HG03442 (cell line): ENCODE measurements at regions not wholly inside any gene's neighbourhood (a gene's known extent, or its start where the extent isn't known, plus 50 kb on each side); places are given as distances from the start of the nearest gene placed in this dataset.
"Not testable (repeated sequence)": the region's sequence is repeated elsewhere in the genome, so short reads cannot be mapped to it uniquely, and the experiment has no call there.

ENCODE experiments used
- ATAC-seq: cut with Tn5 transposase; IDR thresholded peaks from one replicate; pipeline ENCODE4 v1.9.1; 2021; ENCODE audit warnings: mild to moderate bottlenecking, moderate library complexity; ENCODE audit not compliant: unreplicated experiment

DNA sequence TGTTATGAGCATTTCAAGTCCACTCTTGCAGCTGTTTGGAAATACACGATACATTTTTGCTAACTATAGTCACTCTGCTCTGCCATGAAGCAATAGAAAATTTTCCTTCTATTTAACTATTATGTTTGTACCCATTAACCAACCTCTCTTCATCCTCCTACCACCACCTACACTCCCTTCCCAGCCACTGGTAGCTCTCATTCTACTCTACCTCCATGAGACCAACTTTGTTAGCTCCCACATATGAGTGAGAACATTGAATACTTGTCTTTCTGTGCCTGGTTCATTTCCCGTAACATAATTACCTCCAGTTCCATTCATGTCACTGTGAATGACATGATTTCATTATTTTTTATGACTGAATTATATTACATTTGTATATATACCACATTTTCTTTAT is 505.9 kb upstream of the CCNG1 start:
- no peak for ATAC-seq

DNA sequence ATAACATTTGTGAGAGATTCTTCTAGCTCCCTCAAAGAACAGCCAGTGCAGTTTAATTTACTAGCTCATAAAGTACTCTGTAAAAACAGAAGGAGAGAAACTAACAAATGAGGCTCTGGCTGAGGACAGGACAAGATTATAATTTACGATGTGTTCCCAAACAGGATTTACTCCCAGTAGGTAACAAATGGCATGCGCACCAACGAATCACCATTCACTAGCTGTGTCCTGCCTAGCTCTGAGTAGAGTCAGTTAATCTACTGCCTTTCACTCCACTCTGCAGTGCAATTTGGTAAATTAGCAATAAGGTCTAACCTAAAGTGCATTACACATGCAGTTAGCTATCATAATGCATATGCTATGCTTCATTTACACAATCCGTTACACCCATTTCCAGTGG is 497.4 kb upstream of the CCNG1 start:
- ATAC-seq: no peak

DNA sequence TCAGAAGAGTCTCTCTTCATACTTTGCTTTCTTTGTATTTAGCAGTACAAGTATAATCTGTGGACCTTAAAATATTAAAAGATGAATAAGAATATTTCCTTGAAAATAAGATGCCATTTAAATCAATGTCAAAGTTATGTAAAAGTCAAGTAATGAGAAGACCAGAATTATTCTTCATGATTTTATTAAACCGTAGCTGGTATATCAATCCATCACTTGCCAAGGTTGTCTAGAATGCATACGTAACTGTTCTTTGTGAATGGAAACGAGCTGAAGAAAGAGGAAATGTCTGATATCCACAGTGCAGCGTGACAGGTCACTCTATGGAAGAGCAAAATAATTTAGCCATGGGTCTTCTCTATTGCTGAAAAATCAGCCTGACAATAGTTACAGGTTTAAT is 488.7 kb upstream of the CCNG1 start:
- no peak for ATAC-seq

GRCh38 chr5:162956570-162956969 is 480.8 kb upstream of the CCNG1 start:
- no peak for ATAC-seq

DNA sequence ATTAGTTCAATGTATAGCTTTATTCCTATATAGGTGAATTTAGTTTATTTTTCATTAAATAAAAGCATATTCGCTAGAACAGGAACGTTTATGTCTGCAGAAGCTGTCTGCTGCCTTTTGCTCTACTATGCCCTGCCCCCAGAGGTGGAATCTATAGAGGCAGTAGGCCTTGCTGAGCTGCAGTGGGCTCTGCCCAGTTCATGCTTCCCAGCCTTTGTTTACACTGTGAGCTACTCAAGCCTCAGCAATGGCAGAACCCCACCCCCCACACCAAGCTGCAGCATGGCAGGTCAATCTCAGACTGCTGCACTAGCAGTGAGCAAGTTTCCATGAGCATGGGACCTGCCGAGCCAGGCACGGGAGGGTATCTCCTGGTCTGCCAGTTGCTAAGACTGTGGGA is 473.3 kb upstream of the CCNG1 start:
- not testable (repeated sequence) for ATAC-seq

DNA sequence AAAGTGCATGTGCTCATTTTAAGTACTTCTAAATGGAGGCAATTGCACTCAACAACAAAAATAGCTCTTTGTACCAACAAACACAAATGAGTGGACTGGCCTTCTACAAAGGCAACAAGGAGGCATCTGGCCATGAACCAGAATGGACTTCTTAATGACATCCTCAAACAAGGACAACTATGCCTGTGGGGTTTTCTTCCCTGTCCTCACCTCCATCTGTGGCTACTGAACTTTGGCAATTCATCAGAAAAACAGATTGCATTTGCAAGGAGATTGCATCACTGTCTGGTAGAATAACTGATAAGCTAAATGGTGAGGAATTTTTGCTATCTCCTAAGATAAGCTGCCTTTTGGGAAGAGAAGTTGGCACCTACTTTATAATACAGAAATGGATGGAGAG is 447.3 kb upstream of the CCNG1 start:
- no peak for ATAC-seq

- peak; percentile 86 for ATAC-seq
Observed at GRCh38 chr5:162990856-162991497, 446.4 kb upstream of the CCNG1 start.

DNA sequence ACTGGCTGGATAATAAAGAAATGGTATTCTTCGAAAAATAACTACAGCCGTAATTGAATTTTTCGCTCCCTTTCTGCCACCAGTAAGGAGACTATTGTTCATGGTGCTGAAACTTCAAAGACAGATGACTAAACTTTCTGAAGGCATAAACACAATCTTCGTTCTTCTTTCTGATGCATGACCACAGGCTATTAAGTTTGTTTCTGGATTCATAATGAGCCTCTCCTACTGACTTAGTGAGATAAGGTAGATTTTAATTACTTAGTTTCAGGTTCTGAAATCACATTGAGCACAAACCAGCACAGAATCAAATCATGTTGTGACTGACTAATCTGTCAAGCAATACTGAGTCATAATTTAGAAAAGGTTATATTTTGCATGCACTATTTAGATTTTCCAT is 441.8 kb upstream of the CCNG1 start:
- ATAC-seq: no peak

DNA sequence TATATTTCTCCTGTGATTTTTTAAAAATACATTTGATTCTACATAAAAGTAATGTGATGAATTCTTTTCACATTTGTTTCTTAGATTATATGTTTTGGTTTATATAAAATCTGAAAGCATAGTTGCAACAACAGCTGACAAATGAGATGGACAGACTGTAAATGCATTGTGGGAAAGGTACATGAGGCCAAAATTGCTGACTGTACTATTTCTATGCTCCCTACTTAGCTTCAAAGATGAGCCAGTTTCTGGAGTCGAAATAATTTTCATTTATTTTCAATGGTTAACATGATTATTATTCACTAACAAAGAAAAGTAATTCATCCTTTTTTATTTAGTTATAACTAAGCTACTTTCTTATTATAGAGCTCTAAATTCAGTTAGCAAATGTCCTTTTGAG is 441.3 kb upstream of the CCNG1 start:
- no peak for ATAC-seq

DNA sequence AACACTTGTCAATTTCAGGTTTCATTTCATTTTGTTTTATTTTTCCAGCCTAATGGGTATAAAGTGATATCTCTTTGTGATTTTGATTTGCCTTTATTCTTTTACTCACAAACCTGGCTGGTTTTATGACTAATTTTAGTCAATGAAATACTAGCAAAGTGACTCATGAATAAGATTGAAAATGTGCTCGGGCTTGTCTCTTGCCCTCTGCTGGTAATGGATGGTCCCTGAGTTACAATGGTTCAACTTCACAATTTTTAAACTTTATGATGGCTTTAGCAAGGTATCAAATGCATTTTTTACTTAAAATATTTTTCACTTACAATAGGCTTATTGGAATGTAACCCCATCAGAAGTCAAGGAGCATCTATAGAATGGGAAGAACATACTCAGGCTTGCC is 431.4 kb upstream of the CCNG1 start:
- ATAC-seq: peak; percentile 47

- ATAC-seq: no peak
Observed at GRCh38 chr5:163022582-163023128, 414.7 kb upstream of the CCNG1 start.

GRCh38 chr5:163023846-163024245 is 413.5 kb upstream of the CCNG1 start:
- no peak for ATAC-seq

DNA sequence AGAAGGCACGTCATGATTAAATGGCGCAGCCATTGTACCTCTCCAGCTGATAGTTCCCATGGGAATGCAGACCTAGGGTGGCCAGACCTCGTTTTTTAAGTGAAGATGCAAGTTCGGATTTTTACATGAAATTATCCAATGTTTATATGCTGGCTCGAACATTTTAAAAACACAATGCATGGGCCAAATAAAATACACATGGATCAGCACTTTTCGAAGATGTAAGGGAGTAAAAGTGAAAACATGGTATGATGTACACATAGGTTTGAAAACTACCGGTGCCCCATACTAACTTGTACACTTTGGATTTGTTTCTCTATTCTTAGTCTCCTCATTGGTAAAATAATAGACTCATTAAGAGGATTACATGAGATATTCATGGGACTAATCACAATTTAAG is 412.5 kb upstream of the CCNG1 start:
- ATAC-seq: no peak

DNA sequence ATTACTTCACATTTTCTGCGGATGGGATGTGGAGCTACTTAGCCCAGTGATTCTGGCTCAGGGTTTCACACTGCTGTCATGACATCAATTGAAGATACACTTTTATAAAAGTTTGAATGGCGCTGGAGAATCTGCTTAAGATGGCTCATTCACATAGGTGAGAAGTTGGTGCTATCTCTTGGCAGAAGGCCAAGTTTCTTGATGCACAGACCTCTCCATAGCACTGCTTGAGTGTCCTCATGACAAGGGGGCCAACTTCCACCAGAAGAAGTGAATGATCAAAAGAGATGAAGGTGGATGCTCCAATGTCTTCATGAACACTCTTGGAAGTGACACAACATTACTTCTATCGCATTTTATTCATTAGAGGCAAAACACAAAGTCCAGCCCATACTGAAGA is 403.7 kb upstream of the CCNG1 start:
- no peak for ATAC-seq

- no peak for ATAC-seq
Observed at GRCh38 chr5:163041254-163041653, 396.1 kb upstream of the CCNG1 start.

GRCh38 chr5:163079618-163080017 is 357.8 kb upstream of the CCNG1 start:
- ATAC-seq: peak; percentile 83

GRCh38 chr5:163089230-163089629 is 348.2 kb upstream of the CCNG1 start:
- no peak for ATAC-seq

DNA sequence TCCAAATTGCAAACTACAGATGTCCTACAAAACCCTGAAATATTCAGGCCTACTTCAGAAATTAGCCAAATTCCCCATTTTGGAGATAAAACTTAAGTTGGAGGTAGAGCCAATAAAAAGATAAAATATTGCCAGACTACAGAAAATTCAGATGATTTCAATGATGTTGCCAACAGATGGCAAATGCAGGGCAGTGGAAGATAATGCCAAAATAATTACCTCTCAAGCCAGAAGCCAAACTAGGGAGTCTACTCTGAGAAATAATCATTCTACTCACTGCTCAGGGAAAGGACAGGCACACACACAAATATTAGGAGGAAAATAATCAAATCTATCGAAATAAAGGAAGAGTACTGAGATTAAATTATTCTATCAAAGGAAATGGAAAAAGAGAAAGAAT is 347.5 kb upstream of the CCNG1 start:
- no peak for ATAC-seq

DNA sequence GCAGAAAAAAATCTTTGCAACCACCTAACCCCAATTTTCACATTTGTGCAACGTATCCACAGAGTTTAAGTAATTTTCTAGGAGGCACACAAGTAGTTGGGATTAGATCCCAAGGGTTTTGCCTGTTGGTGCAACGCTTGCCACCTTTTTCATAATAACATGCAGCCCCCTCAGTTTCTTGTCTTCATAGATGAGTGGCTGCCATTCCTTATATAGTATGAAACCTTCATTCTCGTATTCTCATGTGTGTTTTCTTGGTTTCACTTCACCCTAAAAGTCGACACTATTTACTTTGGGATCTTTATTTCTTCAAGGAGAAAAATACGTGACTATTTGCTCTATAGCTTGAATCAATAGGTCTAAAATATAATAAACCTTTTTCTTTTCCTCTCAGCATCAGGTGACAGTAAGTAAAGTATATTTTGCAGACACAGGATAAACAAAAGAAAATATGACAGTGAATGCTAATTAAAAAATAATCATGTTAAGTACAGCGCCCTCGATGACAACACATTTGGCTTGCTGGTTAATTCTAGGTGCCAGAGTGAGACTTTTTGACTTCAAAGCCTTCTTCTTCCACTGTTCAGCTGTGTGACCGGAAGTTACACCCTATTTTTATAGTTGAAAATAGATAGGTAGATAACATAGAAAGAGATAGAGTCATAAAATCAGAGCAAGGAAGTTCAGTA is 342.8 kb upstream of the CCNG1 start:
- peak; percentile 96 for ATAC-seq

GRCh38 chr5:163104464-163104863 is 332.9 kb upstream of the CCNG1 start:
- no peak for ATAC-seq

- ATAC-seq: no peak
Observed at GRCh38 chr5:163105456-163105855, 331.9 kb upstream of the CCNG1 start.

- ATAC-seq: peak; percentile 56
Observed at GRCh38 chr5:163106098-163106497, 331.3 kb upstream of the CCNG1 start.

DNA sequence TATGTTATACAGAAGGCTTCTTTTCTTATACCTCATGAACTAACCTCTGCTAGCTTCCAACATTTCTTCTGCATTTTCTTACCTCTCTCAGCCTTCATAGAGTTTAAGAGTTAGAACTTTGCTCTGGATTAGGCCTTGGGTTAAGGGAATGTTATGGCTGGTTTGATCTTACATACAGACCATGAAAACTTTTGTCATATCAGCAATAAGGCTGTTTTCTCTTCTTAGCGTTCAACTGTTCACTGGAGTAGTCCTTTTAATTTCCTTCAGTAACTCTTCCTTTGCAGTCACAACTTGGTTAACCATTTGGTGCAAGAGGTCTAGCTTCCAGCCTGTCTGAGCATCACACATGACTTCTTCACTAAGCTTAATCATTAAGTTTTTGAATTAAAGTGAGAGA is 329.0 kb upstream of the CCNG1 start:
- no peak for ATAC-seq
